Caki2 (cell line): ENCODE measurements at regions not wholly inside any gene's neighbourhood (a gene's known extent, or its start where the extent isn't known, plus 50 kb on each side); places are given as distances from the start of the nearest gene placed in this dataset.
A peak's percentile ranks its signal among the peaks of the same experiment; 100 is the strongest.

Experiments used
- DNase-seq: peaks from one replicate; pipeline ENCODE4 v3.0.0-alpha.2; 2015; ENCODE audit warnings: low read depth
- in situ Hi-C: cut with HindIII; loops from 2 replicates; pipeline ENCODE4 v1.10.0; 2016; ENCODE audit warnings: low sequenced_read_pairs, low pct_unique_long_range_greater_than_20kb, mixed read lengths

DNA sequence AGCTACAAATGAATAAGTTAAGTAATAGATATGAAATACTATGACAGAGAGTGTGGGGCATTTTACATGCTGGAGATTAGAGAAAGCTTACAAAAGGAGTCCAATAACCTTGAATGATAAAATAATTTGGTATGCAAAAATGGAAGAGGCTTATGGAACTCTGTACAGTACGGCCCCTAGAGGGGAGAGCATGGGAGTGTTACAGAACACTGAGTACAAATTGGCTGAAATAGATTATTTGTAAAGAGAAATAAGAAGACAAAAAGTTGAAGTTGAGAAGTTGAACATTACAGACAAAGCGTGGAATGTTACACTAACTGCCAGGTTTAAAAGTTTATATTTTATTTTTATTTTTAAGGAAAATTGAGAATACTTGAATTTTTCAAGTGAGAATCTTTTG lies 192.1 kb upstream of the DOK6 start:
- in situ Hi-C loops: no loop called here
- DNase-seq: no peak

DNA sequence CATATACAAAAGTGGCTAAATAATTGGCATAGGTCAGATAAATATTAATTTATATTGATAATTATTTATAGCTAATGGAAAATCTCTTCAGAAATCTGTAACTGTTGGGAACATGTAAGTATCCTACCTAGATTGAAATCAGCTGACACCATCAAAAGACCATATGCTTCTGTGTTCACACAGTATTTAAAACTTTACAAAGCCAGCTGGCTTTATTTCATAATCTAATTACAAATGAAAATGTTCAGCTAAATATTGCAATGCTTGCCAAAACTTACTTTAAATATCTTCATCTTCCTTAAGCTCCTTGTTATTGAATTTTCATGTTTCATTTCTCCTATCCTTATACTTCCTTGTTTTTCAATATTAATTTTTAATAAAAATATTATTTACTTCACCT lies 190.9 kb upstream of the DOK6 start:
- in situ Hi-C loops: no loop called here

DNA sequence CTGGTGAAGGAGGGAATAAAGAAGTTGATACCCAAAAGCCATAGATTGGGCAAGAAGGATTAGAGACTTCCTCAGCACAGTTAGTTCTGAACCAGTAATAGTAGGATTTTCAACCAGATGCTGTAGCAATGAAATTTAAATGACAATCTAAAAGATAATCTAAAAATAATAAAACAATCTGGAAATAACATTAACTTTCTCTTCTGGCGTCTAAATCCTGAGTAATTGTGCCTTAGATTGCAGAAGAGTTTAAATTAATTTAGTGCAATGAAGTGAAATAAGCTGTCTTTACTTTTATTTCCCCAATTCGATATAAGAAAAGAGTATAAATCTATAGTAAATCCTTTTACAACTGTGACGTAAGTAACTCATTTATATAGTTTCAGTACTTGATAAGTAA lies 186.8 kb upstream of the DOK6 start:
- no peak for DNase-seq
- in situ Hi-C loops: no loop called here

More for the DNA sequence above, 190.9 kb upstream of the DOK6 start:
- no peak for DNase-seq

DNA sequence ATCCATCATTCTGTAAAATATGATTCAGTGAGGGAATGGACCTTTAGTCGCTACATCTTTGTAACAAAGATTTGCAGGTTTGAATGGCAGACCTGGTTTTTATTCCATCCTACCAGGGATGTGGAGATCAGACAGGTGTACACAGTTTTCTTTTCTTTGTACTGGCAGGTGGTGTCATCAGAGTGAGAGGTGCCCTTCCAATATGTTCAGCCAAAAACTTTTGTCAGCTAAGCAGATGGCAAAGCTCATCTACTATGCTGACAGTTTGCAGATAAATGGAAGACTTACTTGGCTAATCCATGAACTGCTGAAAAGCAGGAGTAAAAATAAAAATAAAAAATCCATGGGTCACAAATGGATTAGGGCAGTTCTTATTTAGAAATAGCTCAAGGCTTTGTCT lies 185.5 kb upstream of the DOK6 start:
- in situ Hi-C loops: no loop called here
- DNase-seq: no peak

DNA sequence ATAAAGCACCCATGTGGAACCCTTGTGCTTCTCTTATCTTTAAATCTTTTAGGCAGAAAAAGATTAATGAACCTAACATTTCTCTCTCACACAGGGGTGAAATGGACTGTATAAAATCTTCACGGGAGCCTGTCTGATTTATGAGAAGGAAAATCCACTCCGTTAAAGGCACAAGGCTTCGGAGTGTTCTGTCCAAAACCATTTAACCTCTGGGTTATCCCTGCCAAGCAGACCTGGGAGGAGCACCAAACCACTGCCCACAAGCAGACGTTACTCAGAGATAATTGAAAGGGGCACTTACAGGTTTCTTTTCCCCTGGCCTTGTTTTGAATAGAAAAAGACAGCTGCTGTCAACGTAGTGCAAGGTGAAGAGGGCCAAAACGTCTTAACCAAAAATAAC lies 184.4 kb upstream of the DOK6 start:
- DNase-seq: peak; percentile 27
- in situ Hi-C loops: no loop called here

DNA sequence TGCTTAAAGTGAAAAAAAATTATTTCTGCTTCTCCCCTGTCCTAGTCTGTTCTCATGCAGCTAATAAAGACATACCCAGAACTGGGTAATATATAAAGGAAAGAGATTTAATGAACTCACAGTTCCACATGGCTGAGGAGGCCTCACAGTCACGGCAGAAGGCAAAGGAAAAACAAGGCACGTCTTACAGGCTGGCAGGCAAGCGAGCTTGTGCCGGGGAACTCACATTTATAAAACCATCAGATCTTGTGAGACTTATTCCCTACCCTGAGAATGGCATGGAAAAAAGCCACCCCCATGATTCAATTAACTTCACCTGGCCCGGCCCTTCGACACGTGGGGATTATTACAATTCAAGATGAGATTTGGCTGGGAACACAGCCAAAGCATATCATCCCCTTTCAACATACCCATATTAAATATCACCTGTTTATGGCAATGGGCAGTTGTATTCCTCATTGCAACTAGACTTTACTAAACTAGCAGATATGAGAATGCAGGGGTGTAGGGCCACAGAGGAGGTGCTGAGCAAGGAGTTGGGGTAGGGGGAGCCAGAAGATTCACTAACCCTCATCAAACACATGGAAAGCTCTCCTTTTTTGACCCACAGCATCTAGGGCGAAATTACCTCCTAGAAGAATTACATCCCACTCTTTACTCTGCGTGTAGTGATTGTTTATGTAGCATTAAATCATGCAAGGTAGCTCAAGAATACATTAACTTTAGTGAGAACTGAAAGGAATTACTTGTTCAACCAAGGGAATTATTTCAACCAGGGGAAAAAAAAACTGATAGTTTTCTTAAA lies 183.3 kb upstream of the DOK6 start:
- peak; percentile 14 for DNase-seq
- in situ Hi-C loops: no loop called here

DNA sequence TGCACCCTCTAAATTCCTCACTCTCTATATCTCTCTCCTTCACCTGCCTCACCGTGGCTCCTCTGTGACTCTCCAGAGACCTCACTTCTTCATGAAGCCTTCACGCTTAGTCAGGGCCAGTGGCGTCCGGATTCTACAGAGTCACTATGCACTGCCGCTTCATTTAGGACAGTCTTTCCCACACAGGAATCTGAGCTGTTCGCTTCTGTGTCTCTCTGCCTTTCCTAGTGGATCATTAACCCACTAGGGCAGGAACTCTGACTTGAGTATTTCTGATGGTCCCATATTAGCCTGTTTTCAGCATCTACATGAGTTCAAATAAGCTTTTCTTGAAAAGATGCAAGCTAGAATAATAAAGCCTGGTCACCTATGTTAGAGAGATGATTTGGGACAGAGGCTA lies 180.2 kb upstream of the DOK6 start:
- in situ Hi-C loops: no loop called here
- DNase-seq: no peak

DNA sequence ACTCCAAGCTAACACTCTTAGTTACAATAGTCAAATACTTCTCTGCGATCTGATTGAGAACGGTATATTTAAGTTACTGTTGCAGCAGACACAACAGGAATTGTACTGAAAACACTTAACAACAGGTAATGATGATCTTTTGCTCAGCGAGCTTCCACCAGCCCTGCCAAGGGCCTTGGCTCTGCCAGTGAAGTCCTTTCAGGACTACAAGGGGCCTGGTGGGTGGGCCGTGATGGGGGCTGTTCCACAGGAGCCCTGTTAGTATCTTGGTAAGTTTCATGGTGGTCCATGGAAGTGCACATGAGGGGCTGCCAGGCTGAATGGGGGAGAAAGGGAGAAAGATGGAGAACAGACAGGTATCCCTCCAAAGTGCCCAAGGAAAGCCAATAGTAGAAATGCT lies 178.6 kb upstream of the DOK6 start:
- in situ Hi-C loops: no loop called here
- DNase-seq: no peak

DNA sequence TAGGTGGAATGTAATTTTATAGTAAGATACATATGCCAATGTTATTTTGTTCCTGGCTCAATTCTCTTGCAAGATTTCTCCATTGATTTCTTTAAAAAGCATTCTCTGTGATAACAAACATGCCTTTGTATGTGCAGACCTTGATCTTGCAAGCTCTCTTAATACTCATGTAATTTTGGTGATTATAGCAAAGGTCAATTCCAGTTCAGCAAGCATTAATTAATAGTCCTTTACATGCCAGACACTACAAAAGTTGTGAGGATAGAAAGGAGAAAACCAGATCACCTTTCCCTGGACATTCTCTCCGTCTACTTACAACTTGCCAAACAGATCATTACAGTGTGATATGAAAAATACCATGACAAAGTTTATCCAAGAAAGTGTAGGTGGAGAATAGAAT lies 173.7 kb upstream of the DOK6 start:
- no peak for DNase-seq

DNA sequence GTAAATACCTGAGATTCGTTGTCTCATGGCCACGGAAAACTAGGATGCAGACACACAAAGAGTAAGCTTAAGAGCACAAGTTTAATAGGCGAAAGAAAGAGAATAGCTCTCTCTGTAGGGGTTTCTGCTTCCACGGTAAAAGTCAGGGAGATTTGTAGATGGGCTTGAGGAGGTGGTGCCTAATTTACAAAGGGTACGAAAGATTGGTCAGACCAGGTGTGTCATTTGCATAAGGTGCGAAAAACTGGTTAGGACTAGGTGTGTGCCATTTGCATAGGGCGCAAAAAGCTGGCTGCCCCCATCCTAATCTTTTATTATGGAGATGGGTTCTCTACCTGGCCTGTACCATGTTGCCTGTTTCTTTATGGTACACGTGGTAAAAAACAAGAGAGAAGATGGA lies 170.5 kb upstream of the DOK6 start:
- no peak for DNase-seq
- in situ Hi-C loops: no loop called here

More for the DNA sequence above, 173.7 kb upstream of the DOK6 start:
- in situ Hi-C loops: no loop called here

DNA sequence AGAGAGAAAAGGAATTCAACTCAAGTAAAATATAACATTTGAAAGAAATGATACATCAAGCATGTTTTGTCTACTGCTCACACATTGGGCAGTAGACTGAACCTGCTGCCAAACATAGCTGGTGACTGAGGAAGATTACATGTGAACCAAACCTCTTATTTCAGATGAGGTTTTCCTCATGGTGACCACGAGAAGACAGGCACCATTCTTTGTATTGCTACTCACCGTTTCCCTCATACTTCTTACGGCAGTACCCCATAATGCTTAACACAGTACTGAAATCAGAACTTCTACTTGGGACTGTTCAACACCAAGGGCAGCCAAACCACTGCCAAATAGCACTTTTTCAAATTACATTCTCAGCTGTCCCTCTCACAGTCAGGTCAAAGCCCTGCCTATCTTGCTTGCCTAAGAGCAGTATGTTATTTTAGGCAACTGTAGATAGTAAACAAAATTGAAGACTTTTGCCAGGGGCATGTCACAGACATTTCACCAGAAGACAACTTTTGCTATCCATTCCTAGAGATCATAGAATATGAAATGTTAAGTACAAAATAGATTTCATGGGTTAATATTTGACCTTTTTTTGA lies 167.1 kb upstream of the DOK6 start:
- DNase-seq: no peak
- in situ Hi-C loops: no loop called here

DNA sequence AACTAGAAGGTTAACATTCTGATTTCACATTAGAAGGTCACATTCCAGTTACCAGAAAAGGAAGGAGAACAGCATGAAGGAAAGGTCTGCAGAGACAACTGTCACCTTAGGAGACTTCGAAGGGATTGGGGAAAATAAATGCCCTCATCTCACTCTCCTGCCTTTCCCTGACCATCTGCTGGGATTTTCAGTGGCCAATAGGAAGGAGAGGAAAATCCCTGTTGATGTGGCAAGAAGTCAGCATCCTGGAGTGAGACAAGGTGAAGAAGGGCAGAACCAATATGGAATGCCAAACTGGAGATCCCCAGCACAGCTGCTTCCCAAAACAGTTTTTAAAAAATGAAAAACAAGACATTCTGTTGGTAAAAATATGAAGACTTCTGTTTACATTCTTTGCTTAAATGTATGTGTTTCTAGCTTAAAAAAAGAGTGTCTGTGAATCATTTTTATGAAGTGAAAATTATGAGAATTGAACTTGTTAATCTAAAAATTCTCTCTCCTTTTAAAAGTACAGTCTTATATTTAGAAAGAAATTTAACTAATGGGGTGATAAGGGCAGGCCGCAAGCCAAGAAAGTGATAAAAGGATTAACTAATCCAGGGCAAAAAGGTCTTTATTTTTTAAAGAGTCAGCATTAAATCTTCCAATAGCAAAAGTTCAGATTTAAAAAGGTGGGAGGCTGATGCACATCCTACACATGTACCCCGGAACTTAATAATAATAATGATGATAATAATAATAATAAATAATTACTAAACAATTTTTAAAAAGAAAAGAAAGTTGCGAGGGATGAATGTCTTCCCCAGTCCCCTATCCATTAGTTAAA lies 160.6 kb upstream of the DOK6 start:
- in situ Hi-C loops: no loop called here
- no peak for DNase-seq

DNA sequence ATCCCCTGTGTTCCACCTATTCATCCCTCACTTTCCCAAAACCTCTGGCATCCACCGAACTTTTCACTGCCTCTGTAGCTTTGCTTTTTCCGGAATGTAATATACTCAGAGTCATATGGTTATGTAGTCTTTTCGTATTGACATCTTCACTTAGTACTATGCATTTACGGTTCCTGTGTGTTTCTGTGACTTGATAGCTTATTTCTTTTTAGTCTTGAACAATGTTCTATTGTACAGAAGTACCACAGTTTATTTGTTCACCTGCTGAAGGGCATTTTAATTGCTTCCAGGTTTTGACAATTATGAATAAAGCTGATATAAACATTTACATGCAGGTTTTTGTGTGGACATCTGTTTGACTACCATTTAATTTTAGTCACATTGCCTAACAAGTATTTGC lies 154.7 kb upstream of the DOK6 start:
- DNase-seq: no peak
- in situ Hi-C loops: no loop called here

DNA sequence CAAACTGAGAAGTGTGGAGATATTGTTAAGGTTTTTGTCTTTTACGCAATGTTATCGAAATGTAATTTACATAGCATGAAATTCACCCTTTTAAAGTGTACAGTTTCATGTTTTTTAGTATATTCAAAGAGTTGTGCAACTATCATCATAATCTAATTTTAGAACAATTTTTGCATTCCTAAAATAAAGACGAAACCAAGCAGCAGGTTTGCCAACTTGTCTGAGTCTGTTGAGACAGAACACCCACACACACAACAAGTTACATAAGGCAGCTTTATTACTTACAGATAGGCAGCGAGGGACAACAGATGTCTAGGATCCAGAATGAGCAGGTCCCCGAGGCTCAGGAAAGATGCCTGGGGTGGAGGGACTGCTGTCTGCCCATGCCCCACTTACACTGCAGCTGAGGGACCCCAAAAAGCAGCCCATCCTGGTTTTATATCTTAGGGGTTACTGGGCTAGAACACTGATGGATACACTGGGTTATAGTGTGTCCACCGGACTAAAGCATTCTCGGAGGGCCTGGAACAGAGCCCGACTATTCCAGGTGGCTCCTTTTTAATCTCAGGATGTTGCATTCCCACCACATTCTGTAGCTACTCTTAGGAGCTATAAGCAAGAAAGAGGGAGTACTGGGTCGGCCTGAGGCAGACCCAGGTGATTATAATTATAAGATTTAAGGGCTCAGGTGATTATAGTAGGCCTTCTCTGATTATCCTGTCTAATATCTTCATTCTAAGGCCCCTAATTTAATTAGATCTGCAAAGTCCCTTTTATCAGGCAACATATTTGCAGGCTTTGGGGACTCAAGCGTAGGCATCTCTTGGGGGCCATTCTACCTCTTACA lies 150.2 kb upstream of the DOK6 start:
- in situ Hi-C loops: no loop called here

DNA sequence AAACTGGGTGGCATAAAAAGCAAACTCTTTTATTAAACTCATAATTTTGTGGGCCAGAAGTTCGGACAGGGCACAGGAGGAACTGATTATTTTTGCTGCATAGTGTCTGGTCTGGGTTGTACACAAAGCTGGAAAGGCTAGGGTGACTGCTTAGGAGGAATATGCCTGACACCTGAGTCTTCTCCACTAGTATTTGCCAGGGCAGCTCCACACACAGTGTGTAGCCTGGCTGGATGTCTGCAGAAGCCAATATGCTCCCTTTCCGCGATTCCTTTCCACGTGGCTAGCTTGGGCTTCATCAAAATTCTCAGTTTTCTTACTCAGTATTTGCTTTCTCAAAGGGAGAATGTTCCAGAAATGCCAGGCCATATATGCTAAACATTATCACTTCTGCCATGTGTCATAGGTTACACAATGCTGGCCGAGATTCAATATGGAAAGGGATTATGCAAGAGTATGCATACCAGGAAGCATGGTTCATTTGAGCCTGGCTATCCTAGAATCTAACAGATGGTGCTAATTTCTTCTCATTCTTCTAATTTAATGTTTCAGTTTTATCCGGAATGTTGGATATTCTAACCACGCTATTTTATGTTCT lies 142.7 kb upstream of the DOK6 start:
- DNase-seq: no peak
- in situ Hi-C loops: no loop called here

More for the DNA sequence above, 150.2 kb upstream of the DOK6 start:
- DNase-seq: no peak

DNA sequence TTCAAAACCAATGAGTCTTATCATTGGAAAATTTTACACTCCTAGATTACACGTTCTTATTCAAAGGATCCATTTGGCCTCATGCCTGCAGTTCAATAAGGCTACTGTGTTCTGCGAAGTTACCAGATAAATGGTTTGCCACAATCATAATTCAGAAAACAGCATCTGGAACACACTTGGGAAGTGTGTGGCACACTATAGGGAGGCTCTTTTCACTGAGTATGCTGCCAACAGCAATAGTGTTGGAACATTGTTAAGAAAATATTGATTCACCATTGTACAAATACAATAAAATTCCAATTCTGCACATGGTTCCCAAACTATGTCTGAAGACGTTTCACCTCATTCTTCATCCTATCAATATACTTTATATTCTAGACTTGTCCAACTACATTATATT lies 141.4 kb upstream of the DOK6 start:
- in situ Hi-C loops: no loop called here

DNA sequence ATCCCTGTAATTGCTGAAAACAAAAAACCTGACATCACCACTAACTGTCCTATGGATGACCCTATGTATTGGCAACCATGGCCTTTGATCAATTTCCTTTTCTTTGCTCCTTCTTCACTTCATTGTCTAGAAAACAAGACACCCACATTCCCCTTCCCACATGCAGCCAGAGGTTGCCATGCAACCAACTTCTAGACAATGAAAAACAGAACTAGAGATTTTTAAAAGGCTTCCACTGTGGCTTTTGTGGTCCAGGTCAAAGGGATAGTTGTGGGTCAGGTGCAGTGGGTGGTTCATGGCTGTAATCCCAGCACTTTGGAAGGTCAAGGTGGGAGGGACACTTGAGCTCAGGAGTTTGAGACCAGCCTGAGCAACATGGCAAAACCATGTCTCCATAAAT lies 139.3 kb upstream of the DOK6 start:
- no peak for DNase-seq
- in situ Hi-C loops: no loop called here

More for the DNA sequence above, 141.4 kb upstream of the DOK6 start:
- no peak for DNase-seq

DNA sequence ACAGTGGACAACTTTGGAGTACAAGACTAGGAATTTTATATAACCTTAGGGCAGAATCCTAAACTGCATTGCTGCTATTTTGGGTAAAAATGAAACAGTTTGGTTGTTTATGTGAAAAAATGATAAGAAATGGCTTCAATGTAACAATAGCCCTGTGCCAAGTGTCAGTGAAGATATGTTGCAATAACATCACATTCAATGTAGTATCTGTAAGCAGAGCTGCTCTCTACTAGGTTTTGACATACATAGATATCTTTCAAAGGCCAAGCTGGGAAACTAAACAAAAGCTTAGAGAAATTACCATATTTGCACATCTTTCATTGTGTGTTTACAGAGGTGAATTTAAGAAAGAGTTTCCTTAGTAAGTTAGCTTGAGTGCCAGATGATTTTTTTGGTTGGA lies 135.0 kb upstream of the DOK6 start:
- no peak for DNase-seq
- in situ Hi-C loops: no loop called here
